ENCODE measurements at regions not wholly inside any gene's neighbourhood (a gene's known extent, or its start where the extent isn't known, plus 50 kb on each side); places are given as distances from the start of the nearest gene placed in this dataset.

DNA sequence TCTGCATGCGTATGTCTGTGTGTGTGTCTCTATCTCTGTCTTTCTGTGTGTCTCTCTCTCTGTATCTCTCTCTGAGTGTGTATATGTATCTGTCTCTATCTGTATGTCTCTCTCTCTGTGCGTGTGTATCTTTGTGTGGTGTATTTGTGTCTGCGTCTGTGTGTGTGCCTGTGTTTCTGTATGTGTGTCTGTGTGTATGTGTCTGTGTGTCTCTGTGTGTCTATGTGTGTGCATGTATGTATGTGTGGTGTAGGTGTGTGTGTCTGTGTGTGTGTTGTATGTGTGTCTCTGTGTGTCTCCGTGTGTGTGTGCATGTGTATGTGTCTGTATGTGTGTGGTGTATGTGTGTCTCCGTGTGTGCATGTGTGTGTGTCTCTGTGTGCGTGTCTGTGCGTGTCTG, 243.0 kb upstream of the FOXQ1 start:
- Histone ChIP-seq H3K9me3 (ENCODE audit: control insufficient read depth in 2 of 2, insufficient read depth in 1 of 2, low read depth in 1 of 2, low read length in 1 of 2) (no peaks in the 10 kb centered on the region), H3K4me1 (ENCODE audit: control insufficient read depth in 3 of 3, insufficient read depth in 2 of 3, low read depth in 1 of 3, low read length in 2 of 3) (peaks cover 0 to 8% (median 0%) of the 10 kb centered on the region in 3 donors), H3K4me3 (ENCODE audit: low read depth in 1 of 3, low read length in 3 of 3) (no peak overlapping the region), H3K27ac (ENCODE audit: low read depth in 1 of 3, low read length in 2 of 3) (no peak overlapping the region), H3K36me3 (ENCODE audit: control insufficient read depth in 3 of 3, insufficient read depth in 2 of 3, low read depth in 1 of 3, low read length in 3 of 3) (no peaks in the 10 kb centered on the region), H3K27me3 (ENCODE audit: control insufficient read depth in 3 of 3, insufficient read depth in 3 of 3, low read length in 3 of 3) (no peaks in the 10 kb centered on the region)
- DNase-seq (no peak), FAIRE-seq (no peak)
- WGBS, 3 donors: 85 to 95% (median 88%) methylated on average over 7 of the region's 7 CpGs

DNA sequence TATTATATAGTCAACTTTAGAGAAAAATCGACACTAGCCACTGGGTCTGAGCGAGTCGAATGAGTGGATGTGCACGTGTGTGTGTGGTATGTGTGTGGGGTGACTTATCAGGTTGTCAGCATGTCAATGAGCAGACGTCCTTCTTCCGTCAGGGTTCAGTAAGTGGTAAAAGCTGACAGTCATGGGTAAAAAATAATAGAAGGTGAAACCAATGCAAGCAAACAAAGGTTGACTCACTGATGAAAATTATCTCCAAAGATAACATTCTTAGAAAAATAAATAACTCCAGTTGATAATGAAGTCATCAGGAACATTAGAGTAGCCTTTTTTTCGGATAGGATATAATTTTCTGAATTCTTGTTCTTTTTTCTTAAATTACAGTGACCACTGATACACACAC, 243.8 kb upstream of the FOXQ1 start:
- DNase-seq: no peak
- H3K27ac ChIP-seq (ENCODE audit: low read depth in 1 of 3, low read length in 2 of 3): no peak overlapping the region
- no peaks in the 10 kb centered on the region for H3K36me3 ChIP-seq (ENCODE audit: control insufficient read depth in 3 of 3, insufficient read depth in 2 of 3, low read depth in 1 of 3, low read length in 3 of 3)
- no peaks in the 10 kb centered on the region for H3K27me3 ChIP-seq (ENCODE audit: control insufficient read depth in 3 of 3, insufficient read depth in 3 of 3, low read length in 3 of 3)
- FAIRE-seq: no peak
- H3K4me3 ChIP-seq (ENCODE audit: low read depth in 1 of 3, low read length in 3 of 3): no peak overlapping the region
- H3K4me1 ChIP-seq (ENCODE audit: control insufficient read depth in 3 of 3, insufficient read depth in 2 of 3, low read depth in 1 of 3, low read length in 2 of 3): peaks cover 0 to 8% (median 0%) of the 10 kb centered on the region in 3 donors
- 48 to 72% (median 65%) methylated on average over 7 of the region's 7 CpGs for WGBS, 3 donors
- H3K9me3 ChIP-seq (ENCODE audit: control insufficient read depth in 2 of 2, insufficient read depth in 1 of 2, low read depth in 1 of 2, low read length in 1 of 2): no peaks in the 10 kb centered on the region

DNA sequence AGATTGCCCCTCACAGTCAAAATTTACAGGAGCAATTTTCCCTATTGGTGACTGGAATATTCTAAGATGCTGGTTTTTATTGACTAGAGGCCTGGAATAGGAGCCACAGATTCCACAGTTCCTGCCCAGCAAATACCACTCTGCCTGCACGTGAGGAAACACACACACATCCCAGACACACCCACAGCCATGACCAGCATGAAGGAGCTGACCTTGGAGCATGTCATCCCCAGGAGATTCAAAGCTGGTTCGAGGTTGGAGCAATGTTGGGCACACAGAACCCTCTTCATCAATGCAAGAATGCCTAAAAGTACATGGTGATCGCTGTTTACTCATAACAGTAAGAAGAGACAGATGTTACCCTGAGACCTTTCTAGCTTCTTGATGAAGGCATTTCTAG, 244.6 kb upstream of the FOXQ1 start:
- Histone ChIP-seq H3K36me3 (ENCODE audit: control insufficient read depth in 3 of 3, insufficient read depth in 2 of 3, low read depth in 1 of 3, low read length in 3 of 3) (no peaks in the 10 kb centered on the region), H3K27me3 (ENCODE audit: control insufficient read depth in 3 of 3, insufficient read depth in 3 of 3, low read length in 3 of 3) (no peaks in the 10 kb centered on the region), H3K4me1 (ENCODE audit: control insufficient read depth in 3 of 3, insufficient read depth in 2 of 3, low read depth in 1 of 3, low read length in 2 of 3) (peaks cover 0 to 8% (median 0%) of the 10 kb centered on the region in 3 donors), H3K9me3 (ENCODE audit: control insufficient read depth in 2 of 2, insufficient read depth in 1 of 2, low read depth in 1 of 2, low read length in 1 of 2) (no peaks in the 10 kb centered on the region), H3K4me3 (ENCODE audit: low read depth in 1 of 3, low read length in 3 of 3) (no peak overlapping the region), H3K27ac (ENCODE audit: low read depth in 1 of 3, low read length in 2 of 3) (no peak overlapping the region)
- 69 to 79% (median 78%) methylated on average over 3 of the region's 3 CpGs for WGBS, 3 donors
- no peak for FAIRE-seq
- DNase-seq: no peak

DNA sequence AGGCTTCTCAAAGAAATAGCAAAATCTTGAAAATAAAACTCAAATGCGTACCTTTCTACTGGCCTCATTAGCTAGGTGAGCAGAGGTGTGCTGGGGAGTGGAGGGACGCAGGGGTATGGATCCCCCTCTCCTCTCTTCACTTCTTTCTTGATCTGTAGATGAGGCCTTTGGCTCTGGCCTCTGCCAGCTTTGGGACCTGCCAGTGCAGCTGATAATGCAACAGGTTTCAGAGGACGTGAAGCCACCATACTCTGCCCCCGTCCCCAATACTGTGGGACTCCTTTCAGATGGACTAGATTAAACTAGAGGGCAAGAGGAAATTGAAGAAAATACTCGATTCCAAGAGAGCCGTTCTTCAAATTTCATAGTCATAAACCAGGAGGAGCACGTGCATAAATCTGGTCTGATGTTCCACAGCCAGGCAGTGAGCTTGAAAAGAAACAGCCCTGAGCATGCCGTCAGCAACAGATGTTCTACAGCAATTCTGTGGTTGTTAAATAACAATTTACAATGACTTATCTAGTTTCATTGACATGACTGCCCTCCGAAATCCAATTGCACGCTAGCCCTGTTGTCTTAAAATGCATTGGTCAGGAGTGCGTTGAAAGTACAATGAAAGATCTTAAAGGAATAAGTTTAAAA, 245.3 kb upstream of the FOXQ1 start:
- 81 to 90% (median 82%) methylated on average over 11 of the region's 11 CpGs for WGBS, 3 donors
- H3K4me3 ChIP-seq (ENCODE audit: low read depth in 1 of 3, low read length in 3 of 3): no peak overlapping the region
- FAIRE-seq (no peak), DNase-seq (no peak)
- H3K27me3 ChIP-seq (ENCODE audit: control insufficient read depth in 3 of 3, insufficient read depth in 3 of 3, low read length in 3 of 3): no peaks in the 10 kb centered on the region
- peaks cover 0 to 8% (median 0%) of the 10 kb centered on the region in 3 donors for H3K4me1 ChIP-seq (ENCODE audit: control insufficient read depth in 3 of 3, insufficient read depth in 2 of 3, low read depth in 1 of 3, low read length in 2 of 3)
- H3K27ac ChIP-seq (ENCODE audit: low read depth in 1 of 3, low read length in 2 of 3): no peak overlapping the region
- no peaks in the 10 kb centered on the region for H3K9me3 ChIP-seq (ENCODE audit: control insufficient read depth in 2 of 2, insufficient read depth in 1 of 2, low read depth in 1 of 2, low read length in 1 of 2)
- H3K36me3 ChIP-seq (ENCODE audit: control insufficient read depth in 3 of 3, insufficient read depth in 2 of 3, low read depth in 1 of 3, low read length in 3 of 3): no peaks in the 10 kb centered on the region

DNA sequence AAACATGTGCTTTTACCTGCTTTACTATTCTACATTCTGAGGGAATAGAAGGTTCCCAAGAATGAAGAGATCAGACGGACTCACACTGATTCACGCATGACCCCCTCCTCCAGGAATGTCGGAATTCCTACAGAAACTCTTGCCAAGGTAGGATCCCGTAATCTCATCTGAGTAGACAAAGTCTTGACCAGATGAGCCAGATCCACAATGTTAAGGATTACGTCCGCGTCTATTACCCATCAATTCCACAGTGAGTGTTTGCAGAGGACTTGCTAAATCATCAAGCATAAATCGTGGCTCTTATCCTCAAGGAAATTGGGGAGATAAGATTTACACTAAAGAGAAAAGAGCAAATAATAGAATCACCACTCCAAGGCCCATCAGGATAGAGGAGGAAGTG, 245.9 kb upstream of the FOXQ1 start:
- Histone ChIP-seq H3K4me1 (ENCODE audit: control insufficient read depth in 3 of 3, insufficient read depth in 2 of 3, low read depth in 1 of 3, low read length in 2 of 3) (peaks cover 0 to 8% (median 0%) of the 10 kb centered on the region in 3 donors), H3K27ac (ENCODE audit: low read depth in 1 of 3, low read length in 2 of 3) (no peak overlapping the region), H3K27me3 (ENCODE audit: control insufficient read depth in 3 of 3, insufficient read depth in 3 of 3, low read length in 3 of 3) (no peaks in the 10 kb centered on the region), H3K36me3 (ENCODE audit: control insufficient read depth in 3 of 3, insufficient read depth in 2 of 3, low read depth in 1 of 3, low read length in 3 of 3) (no peaks in the 10 kb centered on the region), H3K9me3 (ENCODE audit: control insufficient read depth in 2 of 2, insufficient read depth in 1 of 2, low read depth in 1 of 2, low read length in 1 of 2) (no peaks in the 10 kb centered on the region), H3K4me3 (ENCODE audit: low read depth in 1 of 3, low read length in 3 of 3) (no peak overlapping the region)
- no peak for DNase-seq
- WGBS, 3 donors: 85 to 87% (median 86%) methylated on average over 8 of the region's 8 CpGs
- no peak for FAIRE-seq

DNA sequence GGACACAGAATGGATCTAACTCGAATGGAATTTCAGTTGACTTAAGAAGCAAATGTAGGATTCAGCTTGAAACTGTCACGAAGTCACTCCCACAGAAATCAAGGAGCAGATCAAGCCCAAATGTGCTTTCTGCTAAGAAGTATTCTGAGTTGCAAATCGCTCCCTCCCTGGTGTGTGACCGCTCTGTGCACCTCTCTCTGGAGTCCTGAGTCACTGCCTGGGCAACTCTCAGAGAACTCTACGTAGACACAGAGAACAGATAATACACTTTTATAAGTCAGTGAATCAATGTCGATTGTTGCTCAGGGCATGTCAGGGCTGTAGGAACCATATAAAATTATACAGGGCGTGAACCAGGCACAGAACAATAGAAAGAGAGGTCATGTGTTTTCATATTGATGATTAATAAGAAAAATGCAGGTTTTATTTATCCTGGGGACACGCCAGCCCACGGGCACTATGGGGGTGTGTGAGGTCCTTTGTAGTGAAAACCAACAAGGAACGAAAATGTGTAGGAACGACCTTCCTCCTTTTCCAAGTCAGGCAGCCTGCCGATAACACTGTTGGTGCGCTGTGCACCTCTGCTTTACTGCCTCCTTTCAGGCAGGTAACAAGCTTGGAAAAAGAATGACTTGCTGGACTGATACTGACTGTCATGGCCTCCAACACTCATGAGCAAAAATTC, 248.1 kb upstream of the FOXQ1 start:
- H3K9me3 ChIP-seq (ENCODE audit: control insufficient read depth in 2 of 2, insufficient read depth in 1 of 2, low read depth in 1 of 2, low read length in 1 of 2): no peaks in the 10 kb centered on the region
- H3K4me3 ChIP-seq (ENCODE audit: low read depth in 1 of 3, low read length in 3 of 3): no peak overlapping the region
- no peaks in the 10 kb centered on the region for H3K4me1 ChIP-seq (ENCODE audit: control insufficient read depth in 3 of 3, insufficient read depth in 2 of 3, low read depth in 1 of 3, low read length in 2 of 3)
- no peak for FAIRE-seq
- H3K27me3 ChIP-seq (ENCODE audit: control insufficient read depth in 3 of 3, insufficient read depth in 3 of 3, low read length in 3 of 3): no peaks in the 10 kb centered on the region
- no peaks in the 10 kb centered on the region for H3K36me3 ChIP-seq (ENCODE audit: control insufficient read depth in 3 of 3, insufficient read depth in 2 of 3, low read depth in 1 of 3, low read length in 3 of 3)
- WGBS, 3 donors: 74 to 79% (median 75%) methylated on average over 13 of the region's 13 CpGs
- DNase-seq: no peak
- no peak overlapping the region for H3K27ac ChIP-seq (ENCODE audit: low read depth in 1 of 3, low read length in 2 of 3)

DNA sequence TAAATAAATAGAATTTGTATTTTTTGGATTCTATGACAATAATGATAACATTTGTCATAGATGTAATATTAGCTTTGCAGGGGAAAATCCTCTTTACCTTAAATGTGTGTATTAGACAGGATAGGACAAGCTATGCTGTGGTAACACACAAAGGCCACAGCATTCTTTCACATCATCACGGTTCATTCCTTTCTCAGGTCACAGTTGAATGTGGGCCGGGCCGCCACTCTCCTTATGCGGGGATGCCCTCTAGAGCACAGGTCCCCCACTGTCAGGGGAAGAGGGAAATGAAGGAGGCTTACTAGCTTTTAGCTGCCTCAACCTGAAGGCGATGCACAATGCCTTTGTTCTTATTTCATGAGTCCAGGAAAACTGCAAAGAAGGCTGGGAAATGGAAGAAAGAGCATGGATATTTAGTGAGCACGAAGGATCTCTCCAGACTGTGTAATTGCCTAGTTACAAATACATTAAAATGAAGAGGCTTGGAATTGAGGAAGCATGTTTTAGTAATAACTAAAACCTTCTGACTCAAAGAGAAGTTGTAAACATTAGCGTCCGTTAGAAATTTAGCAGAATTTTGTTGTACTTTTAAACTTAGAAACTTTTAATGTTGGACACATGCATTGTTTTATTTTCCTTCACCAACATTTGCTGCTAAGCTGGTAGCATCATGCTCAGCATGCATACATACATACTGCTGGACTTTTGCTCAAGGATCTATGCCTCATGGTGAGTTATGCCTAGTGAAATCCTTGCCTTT, 248.9 kb upstream of the FOXQ1 start:
- H3K4me1 ChIP-seq (ENCODE audit: control insufficient read depth in 3 of 3, insufficient read depth in 2 of 3, low read depth in 1 of 3, low read length in 2 of 3): peaks cover 0 to under 1% (median 0%) of the 10 kb centered on the region in 3 donors
- H3K4me3 ChIP-seq (ENCODE audit: low read depth in 1 of 3, low read length in 3 of 3): no peak overlapping the region
- H3K36me3 ChIP-seq (ENCODE audit: control insufficient read depth in 3 of 3, insufficient read depth in 2 of 3, low read depth in 1 of 3, low read length in 3 of 3): no peaks in the 10 kb centered on the region
- WGBS, 3 donors: 73 to 92% (median 83%) methylated on average over 8 of the region's 8 CpGs
- no peaks in the 10 kb centered on the region for H3K9me3 ChIP-seq (ENCODE audit: control insufficient read depth in 2 of 2, insufficient read depth in 1 of 2, low read depth in 1 of 2, low read length in 1 of 2)
- DNase-seq (no peak), FAIRE-seq (no peak)
- H3K27me3 ChIP-seq (ENCODE audit: control insufficient read depth in 3 of 3, insufficient read depth in 3 of 3, low read length in 3 of 3): no peaks in the 10 kb centered on the region
- H3K27ac ChIP-seq (ENCODE audit: low read depth in 1 of 3, low read length in 2 of 3): no peak overlapping the region

DNA sequence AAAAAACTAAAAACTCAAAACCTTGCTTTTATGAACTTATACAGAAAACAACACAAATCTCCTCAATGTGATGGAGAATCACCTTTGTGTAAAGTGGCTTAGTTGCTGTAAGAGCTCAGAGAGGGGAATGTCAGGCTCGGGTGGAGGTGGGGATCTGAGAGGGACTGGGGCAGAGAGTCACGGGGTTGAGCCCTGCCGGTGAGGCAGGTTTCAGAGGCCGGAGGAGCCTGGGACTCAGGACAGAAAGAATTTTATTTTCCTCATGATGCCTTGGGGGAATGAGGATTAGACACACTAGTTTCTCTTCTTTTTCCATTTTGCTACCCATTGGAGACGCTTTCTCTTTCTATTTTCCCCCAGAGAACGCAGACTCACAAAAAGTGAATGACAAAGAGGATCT, 252.3 kb upstream of the FOXQ1 start:
- Histone ChIP-seq H3K4me3 (ENCODE audit: low read depth in 1 of 3, low read length in 3 of 3) (no peak overlapping the region), H3K27me3 (ENCODE audit: control insufficient read depth in 3 of 3, insufficient read depth in 3 of 3, low read length in 3 of 3) (no peaks in the 10 kb centered on the region), H3K4me1 (ENCODE audit: control insufficient read depth in 3 of 3, insufficient read depth in 2 of 3, low read depth in 1 of 3, low read length in 2 of 3) (peaks cover 0 to 12% (median 0%) of the 10 kb centered on the region in 3 donors), H3K36me3 (ENCODE audit: control insufficient read depth in 3 of 3, insufficient read depth in 2 of 3, low read depth in 1 of 3, low read length in 3 of 3) (no peaks in the 10 kb centered on the region), H3K9me3 (ENCODE audit: control insufficient read depth in 2 of 2, insufficient read depth in 1 of 2, low read depth in 1 of 2, low read length in 1 of 2) (no peaks in the 10 kb centered on the region), H3K27ac (ENCODE audit: low read depth in 1 of 3, low read length in 2 of 3) (no peak overlapping the region)
- FAIRE-seq: no peak
- WGBS, 3 donors: 85 to 96% (median 87%) methylated on average over 6 of the region's 6 CpGs
- no peak for DNase-seq

Measured in small intestine (tissue), 7 donors.